Hepatocyte (in vitro differentiated cells): ENCODE measurements at regions not wholly inside any gene's neighbourhood (a gene's known extent, or its start where the extent isn't known, plus 50 kb on each side); places are given as distances from the start of the nearest gene placed in this dataset.

Experiments used
- CTCF ChIP-seq: fragments of 200-600 bp; sonication (generic); IDR thresholded peaks from 2 replicates; pipeline ENCODE4 v1.5.1; 2016; ENCODE audit warnings: antibody characterized with exemption, mild to moderate bottlenecking; ENCODE audit not compliant: poor library complexity
- EZH2phosphoT487 ChIP-seq: fragments of 200-600 bp; sonication (generic); IDR thresholded peaks from one replicate; pipeline ENCODE4 v1.6.1; 2018; ENCODE audit warnings: antibody characterized with exemption, mild to moderate bottlenecking, low read depth, moderate library complexity; ENCODE audit not compliant: unreplicated experiment, severe bottlenecking

- TF ChIP-seq EZH2phosphoT487: no peak
- TF ChIP-seq CTCF: no peak
These were observed 82.2 kb upstream of the PMEPA1 start for GRCh38 chr20:57791966-57792365.
